Naive thymus-derived CD8-positive, alpha-beta T cell (primary cell): ENCODE measurements at regions not wholly inside any gene's neighbourhood (a gene's known extent, or its start where the extent isn't known, plus 50 kb on each side); places are given as distances from the start of the nearest gene placed in this dataset.

Experiments
- ATAC-seq, 2 donors: fragments of 150-1000 bp; cut with Tn5 transposase in 1 of 2; sonication (Bioruptor Pico), chemical (Tn5 transposase) in 1 of 2; 1 replicate in 1 of 2; 2 replicates in 1 of 2; pipeline ENCODE4 v1.10.0; 2021; ENCODE audit warnings: mild to moderate bottlenecking in 2 of 2, moderate library complexity in 2 of 2
- POLR2A ChIA-PET: fragments of 350-600 bp; sonication (Branson Sonifier 250); formaldehyde crosslinking; loops from one replicate; lab custom pipeline; 2021; ENCODE audit warnings: antibody characterized with exemption; lab: Charles Lee
- DNase-seq, 10 donors: peaks; one replicate each; pipeline versions ENCODE4 v3.0.0 to v3.0.0-alpha.2; 2020 to 2022
- H3K27ac Mint-ChIP-seq, 10 donors: one replicate each; pipeline ENCODE4 v1.8.0; 2020 to 2022; ENCODE audit warnings: mild to moderate bottlenecking in 10 of 10, mixed read lengths in 10 of 10, moderate library complexity in 4 of 10, inconsistent platforms in 1 of 10
- H3K27me3 Mint-ChIP-seq, 5 donors: one replicate each; pipeline ENCODE4 v1.8.0; 2021 to 2022; ENCODE audit warnings: mixed read lengths in 5 of 5
- H3K36me3 Mint-ChIP-seq, 3 donors: one replicate each; pipeline ENCODE4 v1.8.0; 2020 to 2022; ENCODE audit warnings: mixed read lengths in 3 of 3, mild to moderate bottlenecking in 2 of 3, inconsistent platforms in 1 of 3
- H3K4me1 Mint-ChIP-seq, 4 donors: one replicate each; pipeline ENCODE4 v1.8.0; 2021 to 2022; ENCODE audit warnings: mixed read lengths in 4 of 4
- H3K4me3 Mint-ChIP-seq, 10 donors: one replicate each; pipeline ENCODE4 v1.8.0; 2020 to 2022; ENCODE audit warnings: mild to moderate bottlenecking in 10 of 10, mixed read lengths in 10 of 10, moderate library complexity in 6 of 10, inconsistent platforms in 1 of 10
- H3K9me3 Mint-ChIP-seq, 9 donors: one replicate each; pipeline ENCODE4 v1.8.0; 2020 to 2022; ENCODE audit warnings: mixed read lengths in 9 of 9, mild to moderate bottlenecking in 3 of 9, inconsistent platforms in 1 of 9, moderate library complexity in 1 of 9

DNA sequence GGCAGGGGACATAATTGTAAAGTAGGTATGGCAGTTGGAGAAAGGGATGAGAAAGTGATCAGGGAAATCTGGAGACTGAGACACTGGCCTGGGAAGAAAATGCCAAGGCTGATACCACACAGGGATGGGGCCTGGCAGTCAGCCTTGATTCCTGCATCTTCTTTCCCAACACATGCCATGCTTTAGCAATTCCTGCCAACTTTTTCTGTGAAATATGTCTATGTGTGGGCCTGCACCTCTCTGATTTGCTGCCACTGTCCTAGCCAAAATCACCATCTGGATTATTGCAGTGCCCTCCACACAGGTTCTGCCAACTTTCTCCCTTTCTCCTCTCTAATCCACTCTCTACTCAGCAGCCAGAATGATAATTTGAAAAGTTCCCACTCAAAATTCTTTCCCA is 759.8 kb upstream of the CITED2 start:
- H3K4me1 Mint-ChIP-seq, result no peaks in the 10 kb centered on the region
- POLR2A ChIA-PET, result no interaction called here
- H3K36me3 Mint-ChIP-seq, result peaks cover 0 to 7% (median 0%) of the 10 kb centered on the region in 3 donors
- no peak overlapping the region for H3K4me3 Mint-ChIP-seq
- no peak overlapping the region for H3K27ac Mint-ChIP-seq
- DNase-seq, result no peak
- ATAC-seq, result no peak
- peaks cover 0 to 9% (median 0%) of the 10 kb centered on the region in 5 donors for H3K27me3 Mint-ChIP-seq
- H3K9me3 Mint-ChIP-seq, result peaks cover 5 to 42% (median 21%) of the 10 kb centered on the region in 9 donors

DNA sequence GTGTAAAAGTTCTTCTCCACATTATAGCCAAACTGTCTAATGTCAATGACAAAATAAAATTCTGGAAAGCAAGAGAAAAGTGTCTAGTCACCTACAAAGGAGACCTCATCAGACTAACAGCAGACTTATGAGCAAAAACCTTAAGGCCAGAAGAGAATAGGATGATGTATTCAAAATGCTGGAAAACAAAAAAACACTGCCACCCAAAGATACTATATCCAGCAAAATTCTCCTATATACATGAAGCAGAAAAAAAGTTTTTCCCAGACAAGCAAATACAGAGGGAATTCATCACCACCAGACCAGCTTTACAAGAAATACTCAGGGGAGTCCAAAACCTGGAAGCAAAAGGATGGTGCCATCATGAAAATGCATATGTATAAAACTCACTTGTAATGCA is 755.6 kb upstream of the CITED2 start:
- ATAC-seq, result no peak
- Mint-ChIP-seq H3K9me3 (peaks cover 7 to 57% (median 25%) of the 10 kb centered on the region in 9 donors), H3K27ac (no peak overlapping the region), H3K27me3 (peaks cover 0 to 18% (median 2%) of the 10 kb centered on the region in 5 donors), H3K4me1 (no peaks in the 10 kb centered on the region), H3K36me3 (peaks cover 0 to 22% (median 0%) of the 10 kb centered on the region in 3 donors), H3K4me3 (no peak overlapping the region)
- no peak for DNase-seq
- POLR2A ChIA-PET, result no interaction called here

GRCh38 chr6:140124498-140124897 is 750.0 kb upstream of the CITED2 start:
- POLR2A ChIA-PET, result no interaction called here
- DNase-seq (no peak), ATAC-seq (no peak)
- Mint-ChIP-seq H3K9me3 (peaks cover 0 to 23% (median 9%) of the 10 kb centered on the region in 9 donors), H3K27ac (no peak overlapping the region), H3K4me3 (no peak overlapping the region), H3K4me1 (no peaks in the 10 kb centered on the region), H3K27me3 (peaks cover 0 to 15% (median 2%) of the 10 kb centered on the region in 5 donors), H3K36me3 (peaks cover 0 to 15% (median 0%) of the 10 kb centered on the region in 3 donors)

GRCh38 chr6:140108167-140108566 is 733.7 kb upstream of the CITED2 start:
- Mint-ChIP-seq H3K27ac (no peak overlapping the region), H3K36me3 (no peaks in the 10 kb centered on the region)
- POLR2A ChIA-PET, result no interaction called here

GRCh38 chr6:140107216-140107615 is 732.8 kb upstream of the CITED2 start:
- POLR2A ChIA-PET, result no interaction called here
- no peaks in the 10 kb centered on the region for H3K9me3 Mint-ChIP-seq
- H3K27ac Mint-ChIP-seq, result no peak overlapping the region
- no peaks in the 10 kb centered on the region for H3K36me3 Mint-ChIP-seq
- peaks cover 0 to 5% (median 2%) of the 10 kb centered on the region in 5 donors for H3K27me3 Mint-ChIP-seq
- H3K4me1 Mint-ChIP-seq, result peaks cover 0 to 2% (median 0%) of the 10 kb centered on the region in 4 donors
- no peak for DNase-seq
- no peak for ATAC-seq
- no peak overlapping the region for H3K4me3 Mint-ChIP-seq

More at GRCh38 chr6:140108167-140108566, 733.7 kb upstream of the CITED2 start:
- no peak overlapping the region for H3K4me3 Mint-ChIP-seq
- no peaks in the 10 kb centered on the region for H3K9me3 Mint-ChIP-seq
- DNase-seq (no peak), ATAC-seq (no peak)
- H3K4me1 Mint-ChIP-seq, result no peaks in the 10 kb centered on the region
- H3K27me3 Mint-ChIP-seq, result peaks cover 2 to 12% (median 7%) of the 10 kb centered on the region in 5 donors

DNA sequence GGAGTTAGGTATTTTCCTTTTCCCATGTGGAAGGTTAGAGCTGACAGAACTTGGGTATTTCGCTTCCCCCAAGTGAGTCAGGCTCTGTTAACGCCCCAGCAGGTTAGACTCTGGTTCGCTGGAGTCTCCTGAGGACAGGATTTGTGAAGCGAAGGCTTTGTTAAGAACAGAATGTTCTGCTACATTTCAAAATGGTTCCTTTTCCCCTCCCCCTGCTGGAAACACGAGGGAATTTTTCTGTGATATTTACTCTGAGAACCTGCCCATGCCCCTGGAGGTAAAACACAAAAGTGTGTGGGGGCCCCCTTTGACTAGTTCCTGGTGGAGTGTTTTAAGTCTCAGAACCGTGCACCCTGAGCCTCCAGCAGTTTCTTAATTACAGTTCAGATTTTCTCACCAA is 731.4 kb upstream of the CITED2 start:
- Mint-ChIP-seq H3K36me3 (no peaks in the 10 kb centered on the region), H3K4me3 (no peak overlapping the region), H3K27ac (no peak overlapping the region), H3K27me3 (peaks cover 0 to 5% (median 2%) of the 10 kb centered on the region in 5 donors), H3K9me3 (no peaks in the 10 kb centered on the region), H3K4me1 (peaks cover 0 to 6% (median 5%) of the 10 kb centered on the region in 4 donors)
- POLR2A ChIA-PET, result no interaction called here
- ATAC-seq, result no peak
- no peak for DNase-seq

GRCh38 chr6:140105241-140105640 is 730.8 kb upstream of the CITED2 start:
- Mint-ChIP-seq H3K4me1 (peaks cover 0 to 6% (median 5%) of the 10 kb centered on the region in 4 donors), H3K4me3 (no peak overlapping the region), H3K9me3 (no peaks in the 10 kb centered on the region), H3K27ac (no peak overlapping the region), H3K36me3 (no peaks in the 10 kb centered on the region), H3K27me3 (peaks cover 0 to 3% (median 0%) of the 10 kb centered on the region in 5 donors)
- DNase-seq (no peak), ATAC-seq (no peak)
- POLR2A ChIA-PET, result no interaction called here

DNA sequence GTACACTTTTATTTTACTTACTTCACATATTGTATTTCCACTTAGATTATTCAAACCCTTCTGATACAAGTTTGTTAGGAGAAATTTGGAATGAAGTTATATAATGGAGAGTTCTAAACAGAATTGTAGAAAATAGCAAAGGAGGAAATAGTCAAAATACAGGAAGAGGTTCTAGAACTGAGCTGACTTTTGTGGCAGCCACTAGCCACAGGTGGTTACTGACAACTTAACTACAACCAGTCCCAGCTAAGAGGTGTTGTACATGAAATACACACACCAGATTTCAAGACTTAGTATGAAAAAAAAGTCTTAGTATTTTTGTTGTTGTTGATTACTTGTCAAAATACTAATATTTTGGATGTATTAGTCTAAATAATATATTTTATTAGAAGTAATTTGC is 727.4 kb upstream of the CITED2 start:
- Mint-ChIP-seq H3K4me1 (peaks cover 0 to 6% (median 5%) of the 10 kb centered on the region in 4 donors), H3K4me3 (peak overlapping the region in 1 of 10 donors; percentile 8), H3K9me3 (no peaks in the 10 kb centered on the region), H3K36me3 (no peaks in the 10 kb centered on the region), H3K27me3 (peaks cover 0 to 3% (median 0%) of the 10 kb centered on the region in 5 donors), H3K27ac (no peak overlapping the region)
- POLR2A ChIA-PET, result no interaction called here
- DNase-seq (no peak), ATAC-seq (no peak)

- DNase-seq (no peak), ATAC-seq (no peak)
- Mint-ChIP-seq H3K36me3 (no peaks in the 10 kb centered on the region), H3K4me1 (peaks cover 0 to 6% (median 5%) of the 10 kb centered on the region in 4 donors), H3K27ac (peak overlapping the region in 1 of 10 donors; percentile 46), H3K27me3 (peaks cover 0 to 3% (median 0%) of the 10 kb centered on the region in 5 donors), H3K4me3 (no peak overlapping the region), H3K9me3 (no peaks in the 10 kb centered on the region)
- POLR2A ChIA-PET, result no interaction called here
These were observed 726.9 kb upstream of the CITED2 start for GRCh38 chr6:140101367-140101766.

- Mint-ChIP-seq H3K4me1 (no peaks in the 10 kb centered on the region), H3K4me3 (no peak overlapping the region), H3K27ac (no peak overlapping the region), H3K36me3 (no peaks in the 10 kb centered on the region), H3K27me3 (peaks cover 0 to 2% (median 0%) of the 10 kb centered on the region in 5 donors), H3K9me3 (no peaks in the 10 kb centered on the region)
- ATAC-seq (no peak), DNase-seq (no peak)
- POLR2A ChIA-PET, result no interaction called here
These were observed 721.1 kb upstream of the CITED2 start for GRCh38 chr6:140095532-140095931.

DNA sequence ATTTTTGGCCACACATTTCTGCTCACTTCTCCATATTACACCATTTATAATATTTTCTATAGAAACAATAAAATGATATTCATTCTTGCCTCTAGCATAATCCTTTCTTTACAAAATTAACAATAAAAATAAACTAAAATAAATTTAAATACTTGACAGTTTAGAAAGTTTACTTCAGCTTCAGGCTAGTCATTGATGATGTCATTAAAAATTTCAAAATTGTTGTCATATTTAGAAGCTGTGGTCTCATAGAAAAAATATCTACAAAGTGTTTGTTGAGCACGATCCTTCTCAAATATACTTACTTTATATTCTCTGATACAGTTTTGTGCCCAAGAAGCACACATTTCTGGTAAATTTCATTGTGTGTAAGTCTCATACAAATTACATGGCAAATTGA is 717.4 kb upstream of the CITED2 start:
- Mint-ChIP-seq H3K27me3 (peaks cover 0 to 2% (median 0%) of the 10 kb centered on the region in 5 donors), H3K36me3 (no peaks in the 10 kb centered on the region), H3K9me3 (no peaks in the 10 kb centered on the region), H3K4me3 (no peak overlapping the region), H3K27ac (no peak overlapping the region), H3K4me1 (no peaks in the 10 kb centered on the region)
- DNase-seq, result no peak
- no peak for ATAC-seq
- POLR2A ChIA-PET, result no interaction called here

DNA sequence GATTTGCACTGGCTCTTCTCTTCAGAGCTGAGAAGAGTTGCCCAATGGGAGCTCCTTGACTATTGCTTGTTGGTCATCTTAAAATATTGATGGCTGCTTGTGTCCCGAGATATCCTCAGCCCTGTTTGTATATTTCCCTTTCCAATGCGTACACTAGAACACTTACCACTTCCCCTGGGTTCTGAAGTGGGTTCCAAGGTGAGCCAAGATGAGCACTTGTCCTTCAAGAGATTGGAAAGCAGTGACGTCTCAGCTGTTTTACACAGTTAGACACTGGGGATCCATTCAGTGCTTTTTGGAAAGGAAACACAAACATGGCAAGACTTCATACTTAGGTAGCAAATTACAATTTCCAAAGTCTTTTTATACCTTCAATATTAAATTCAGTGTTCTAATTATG is 716.4 kb upstream of the CITED2 start:
- Mint-ChIP-seq H3K4me1 (no peaks in the 10 kb centered on the region), H3K9me3 (no peaks in the 10 kb centered on the region), H3K36me3 (no peaks in the 10 kb centered on the region), H3K27me3 (peaks cover 0 to 2% (median 0%) of the 10 kb centered on the region in 5 donors), H3K4me3 (no peak overlapping the region), H3K27ac (no peak overlapping the region)
- no peak for DNase-seq
- POLR2A ChIA-PET, result no interaction called here
- no peak for ATAC-seq

DNA sequence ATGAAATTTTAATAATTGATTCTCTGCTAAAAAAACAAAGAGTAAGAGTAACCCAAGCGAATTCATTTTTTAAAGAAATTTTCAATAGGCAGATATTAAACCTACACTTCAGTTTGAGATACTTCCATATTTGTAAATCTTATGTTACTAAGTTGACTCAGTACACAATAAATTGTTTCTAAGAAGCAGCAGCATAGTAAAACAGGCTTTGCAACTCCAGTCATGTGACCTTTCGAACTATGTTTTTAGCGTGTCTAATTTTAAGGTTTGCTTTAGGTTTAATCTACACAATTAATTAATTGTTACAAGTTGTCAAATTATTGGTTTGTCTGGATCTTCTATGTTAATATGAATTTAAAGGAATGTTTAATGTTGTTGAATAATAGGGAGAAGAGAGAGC is 708.9 kb upstream of the CITED2 start:
- POLR2A ChIA-PET, result no interaction called here
- Mint-ChIP-seq H3K4me1 (no peaks in the 10 kb centered on the region), H3K36me3 (no peaks in the 10 kb centered on the region), H3K9me3 (no peaks in the 10 kb centered on the region), H3K4me3 (no peak overlapping the region), H3K27me3 (no peaks in the 10 kb centered on the region), H3K27ac (no peak overlapping the region)
- DNase-seq, result no peak
- ATAC-seq, result no peak

DNA sequence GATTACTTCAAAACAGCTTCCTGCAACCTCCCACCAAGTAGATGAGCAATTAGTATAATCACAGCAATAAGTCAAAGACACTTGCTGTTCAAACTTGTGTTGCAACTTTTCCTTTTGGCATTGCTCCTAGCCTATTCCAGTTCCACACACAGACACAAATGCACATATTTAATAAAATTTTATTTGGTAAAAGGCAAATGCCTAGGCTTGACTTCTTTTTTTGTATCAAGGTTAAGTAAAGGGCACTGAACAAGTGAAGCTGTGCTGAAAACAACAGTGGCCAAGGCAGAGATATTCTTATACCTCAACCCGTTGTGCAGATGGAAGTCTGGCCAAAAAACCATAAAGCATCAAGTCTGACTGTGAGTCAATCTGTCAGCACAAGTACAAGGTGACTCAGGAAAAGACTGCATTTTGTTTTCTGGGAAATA is 708.4 kb upstream of the CITED2 start:
- Mint-ChIP-seq H3K4me3 (no peak overlapping the region), H3K36me3 (no peaks in the 10 kb centered on the region), H3K27ac (no peak overlapping the region), H3K9me3 (no peaks in the 10 kb centered on the region), H3K27me3 (no peaks in the 10 kb centered on the region), H3K4me1 (no peaks in the 10 kb centered on the region)
- no peak for DNase-seq
- ATAC-seq, result no peak
- POLR2A ChIA-PET, result no interaction called here
